GM18502 (cell line): ENCODE measurements at regions not wholly inside any gene's neighbourhood (a gene's known extent, or its start where the extent isn't known, plus 50 kb on each side); places are given as distances from the start of the nearest gene placed in this dataset.

ENCODE experiments used
- ATAC-seq: cut with Tn5 transposase; IDR thresholded peaks from one replicate; pipeline ENCODE4 v1.9.1; 2021; ENCODE audit warnings: mild to moderate bottlenecking; ENCODE audit not compliant: unreplicated experiment, poor library complexity

DNA sequence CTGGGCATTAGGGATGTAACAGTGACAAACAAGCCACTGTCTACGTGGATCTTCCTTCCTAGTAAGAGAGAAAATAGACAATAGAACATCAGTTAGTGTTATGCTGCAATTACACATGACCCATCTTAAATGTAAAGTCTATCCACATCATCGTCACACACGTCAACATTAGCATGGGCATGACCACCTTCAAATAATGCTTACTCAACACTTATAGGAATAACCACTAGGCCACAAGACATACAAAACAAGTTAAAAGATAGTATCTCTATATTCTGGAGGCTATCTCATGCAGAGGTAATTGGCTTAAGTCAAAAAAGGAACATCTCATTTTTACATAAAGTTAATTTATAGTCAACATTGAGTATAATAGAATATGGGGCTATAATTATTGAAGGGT is 156.5 kb downstream of the MOXD1 start:
- ATAC-seq: no peak

DNA sequence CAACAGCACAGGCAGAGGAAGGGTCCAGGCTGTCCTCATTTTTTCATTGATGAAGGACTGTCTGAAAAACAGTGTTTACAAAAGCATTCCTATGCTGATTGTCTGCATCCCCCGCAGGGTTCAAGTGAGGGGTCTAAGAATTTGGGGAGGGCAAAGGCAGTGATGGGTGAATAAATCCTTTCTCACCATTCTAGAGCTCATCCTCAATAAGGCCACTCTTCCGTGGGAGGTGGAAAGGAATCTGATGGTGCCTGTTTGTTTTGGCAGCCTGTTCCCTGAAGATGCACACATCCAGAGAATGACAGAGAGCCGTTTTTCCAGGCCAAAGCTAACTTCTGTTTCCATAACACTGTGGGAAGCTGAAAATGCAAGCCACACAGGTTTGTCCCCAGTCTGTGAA is 164.5 kb downstream of the MOXD1 start:
- no peak for ATAC-seq

DNA sequence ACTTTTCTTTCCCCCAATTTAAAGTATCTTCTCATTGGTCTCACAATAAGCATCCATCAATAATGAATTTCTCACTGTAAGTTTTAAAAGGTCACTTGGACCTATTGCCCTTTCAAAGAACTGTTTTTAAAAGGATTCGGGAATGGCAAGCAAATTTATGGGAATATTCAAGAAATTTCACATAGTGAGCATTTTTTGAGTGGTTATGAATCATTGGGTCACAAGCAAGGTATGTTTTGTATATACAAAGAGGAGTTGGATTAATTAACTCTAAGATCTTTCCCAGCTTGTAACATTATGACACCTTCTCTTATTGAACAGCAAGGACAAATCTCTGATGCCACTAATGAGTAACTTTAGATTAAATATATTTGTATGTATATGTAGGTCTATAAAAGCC is 165.0 kb downstream of the MOXD1 start:
- no peak for ATAC-seq

DNA sequence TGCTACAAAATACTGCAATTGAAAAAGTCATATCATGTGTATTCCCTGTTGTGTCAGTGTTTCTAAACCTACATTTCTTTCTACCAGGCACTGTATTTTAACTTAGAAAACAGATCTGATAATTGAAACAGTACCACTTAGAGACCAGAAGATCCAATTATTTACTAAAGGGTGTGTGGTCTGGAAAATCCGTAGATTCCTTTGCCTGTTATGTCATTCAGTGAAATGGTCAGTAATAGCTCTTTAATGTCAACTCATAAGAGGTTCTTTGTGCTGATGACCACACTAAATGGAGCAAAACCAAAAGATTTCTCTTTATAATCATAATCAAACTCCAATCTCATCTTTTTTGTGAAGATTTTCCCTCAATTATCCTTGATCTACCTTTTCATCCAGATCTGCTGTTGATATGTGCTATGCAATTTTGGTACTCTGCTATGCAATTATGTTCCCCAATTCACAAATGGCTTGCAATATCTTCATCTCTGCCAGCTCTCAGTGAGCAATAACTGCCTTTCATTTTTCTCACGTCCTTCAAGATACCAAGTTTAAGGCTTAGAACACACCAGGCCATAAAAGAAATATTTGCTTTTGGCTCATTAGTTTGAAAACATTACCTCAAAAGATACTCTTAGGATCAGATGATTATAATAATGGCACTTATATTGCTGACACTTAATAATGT is 165.5 kb downstream of the MOXD1 start:
- ATAC-seq: no peak

DNA sequence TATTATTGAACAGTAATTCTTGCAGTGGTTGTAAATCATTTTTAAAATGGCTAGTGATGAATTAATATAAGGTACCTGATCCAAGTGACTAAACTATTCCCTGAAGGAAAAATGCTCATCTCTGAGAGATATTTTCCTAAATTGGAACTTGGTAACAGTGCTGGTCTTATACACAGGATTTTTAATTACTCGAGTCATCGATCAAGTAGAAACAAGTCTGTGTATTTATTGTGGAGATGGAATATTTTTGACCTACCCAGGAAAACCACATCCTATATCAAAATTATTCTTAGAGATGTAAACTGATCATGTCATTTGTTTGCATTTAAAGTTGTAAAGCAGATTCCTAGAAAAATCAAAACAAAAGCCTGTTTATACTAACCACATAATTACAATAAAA is 166.9 kb downstream of the MOXD1 start:
- ATAC-seq: no peak

DNA sequence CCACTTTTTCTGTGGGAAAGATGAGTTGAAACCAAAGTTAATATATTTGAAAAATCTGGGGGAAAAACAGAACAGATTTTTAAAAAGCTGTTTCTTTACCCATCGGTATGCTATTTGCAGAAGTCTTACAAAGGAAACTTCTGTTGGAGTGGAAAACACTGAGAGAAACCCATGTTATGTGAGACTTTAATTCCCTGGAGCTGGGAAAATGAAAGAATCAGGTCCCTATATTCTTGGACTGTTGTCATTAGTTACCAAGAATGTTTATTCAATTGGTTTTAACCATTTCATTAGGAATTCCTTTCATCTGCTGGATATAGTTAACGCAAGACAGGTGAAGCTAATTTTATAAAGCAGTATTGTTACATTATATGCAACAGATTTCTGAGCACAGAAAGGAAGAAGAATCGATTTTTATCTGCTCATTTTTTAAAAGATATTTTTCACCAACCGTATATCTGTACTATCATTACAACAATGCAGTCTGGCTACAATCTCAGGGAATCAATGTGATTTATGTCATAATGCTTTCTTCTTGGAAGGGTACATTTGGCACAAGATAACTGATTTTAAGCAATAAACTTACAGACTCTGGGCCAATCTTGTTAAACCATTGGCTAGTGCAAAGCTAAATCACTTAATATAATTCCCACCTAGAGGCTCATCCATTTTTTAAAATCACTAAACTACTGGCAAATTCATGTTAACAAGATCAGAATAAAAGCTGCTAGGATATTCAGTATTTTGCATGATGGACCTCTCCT is 170.0 kb downstream of the MOXD1 start:
- no peak for ATAC-seq

DNA sequence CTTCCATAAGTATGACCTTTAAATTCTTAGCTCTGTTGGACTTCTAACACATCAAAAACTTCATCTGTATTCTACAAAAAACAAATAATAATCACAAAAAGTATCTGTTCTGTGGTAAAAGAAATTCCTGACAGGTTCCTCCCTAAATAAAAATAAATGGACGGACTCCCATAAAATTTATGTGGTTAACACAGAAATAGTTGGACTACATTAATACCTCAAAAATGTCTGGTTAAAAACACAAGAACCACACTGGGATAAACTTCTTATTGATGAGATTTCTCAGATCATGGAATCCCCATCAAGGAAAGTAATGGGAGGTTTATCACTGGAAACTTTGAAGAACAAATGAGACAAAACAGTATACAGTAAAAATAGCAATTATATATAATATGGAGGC is 172.4 kb downstream of the MOXD1 start:
- no peak for ATAC-seq

DNA sequence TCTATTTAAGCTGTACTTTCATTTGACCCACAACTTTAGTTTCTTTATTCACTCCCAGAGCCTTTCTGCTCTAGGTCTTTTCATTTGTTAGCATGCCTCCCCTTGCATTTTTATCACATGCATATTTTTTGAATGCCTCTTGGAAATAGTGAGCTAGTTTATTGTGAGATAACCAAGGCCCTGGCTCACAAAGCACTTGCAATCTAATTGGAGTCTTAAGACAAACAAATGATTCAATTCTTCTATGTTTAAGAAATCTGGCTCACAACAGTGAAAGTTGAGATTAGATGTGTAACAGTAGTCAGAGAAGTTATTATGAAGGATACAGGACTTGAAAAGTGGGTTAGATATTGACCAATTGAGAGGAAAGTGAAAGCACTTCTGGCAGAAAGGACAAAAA is 173.4 kb downstream of the MOXD1 start:
- ATAC-seq: no peak

DNA sequence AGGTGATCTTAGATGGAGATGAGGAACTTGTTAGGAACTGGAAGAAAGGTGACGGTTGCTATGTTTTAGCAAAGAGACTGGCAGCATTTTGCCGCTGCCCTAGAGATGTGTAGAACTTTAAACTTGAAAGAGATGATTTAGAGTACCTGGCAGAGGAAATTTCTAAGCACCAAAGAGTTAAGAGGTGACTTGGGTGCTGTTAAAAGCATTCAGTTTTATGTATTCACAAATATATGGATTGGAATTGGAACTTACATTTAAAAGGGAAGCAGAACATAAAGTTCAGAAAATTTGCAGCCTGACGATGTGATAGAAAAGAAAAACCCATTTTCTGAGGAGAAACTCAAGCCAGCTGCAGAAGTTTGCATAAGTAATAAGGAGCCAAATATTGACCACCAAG is 176.3 kb downstream of the MOXD1 start:
- ATAC-seq: no peak

DNA sequence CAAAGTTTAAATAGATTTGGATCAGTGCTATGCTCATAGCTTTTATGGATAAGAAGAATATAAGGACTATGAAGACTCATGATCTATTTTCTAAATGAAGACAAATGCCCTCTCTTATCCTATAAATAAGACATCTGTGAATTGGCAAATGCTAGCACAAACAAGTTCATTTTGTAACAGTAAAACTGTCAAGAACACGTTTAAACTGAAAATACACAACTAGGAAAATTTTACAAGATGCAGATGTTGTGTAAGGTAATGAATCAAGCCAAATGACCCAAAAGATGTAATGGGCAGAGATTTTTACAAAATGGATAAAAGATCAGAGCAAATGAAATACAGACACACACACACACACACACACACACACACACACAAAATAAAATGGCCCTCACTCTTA is 180.5 kb downstream of the MOXD1 start:
- no peak for ATAC-seq

DNA sequence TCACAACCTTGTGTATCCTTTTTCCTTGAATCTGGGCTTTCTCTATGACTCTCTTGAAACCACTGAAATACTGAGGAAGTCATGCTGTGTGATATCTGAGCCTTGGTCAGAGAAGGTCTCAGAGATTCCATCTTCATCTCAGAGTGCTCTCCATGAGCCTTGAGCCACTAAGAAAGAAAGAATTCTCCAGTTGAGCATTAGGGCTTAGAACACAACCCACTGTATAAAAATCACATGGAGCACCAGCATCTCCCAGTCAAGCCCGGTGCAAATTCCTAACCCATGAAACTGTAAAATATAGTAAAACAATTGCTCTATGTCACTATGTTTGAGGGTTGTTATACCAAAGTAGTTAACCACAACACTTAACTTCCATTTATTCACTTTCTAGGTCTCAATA is 181.4 kb downstream of the MOXD1 start:
- no peak for ATAC-seq

DNA sequence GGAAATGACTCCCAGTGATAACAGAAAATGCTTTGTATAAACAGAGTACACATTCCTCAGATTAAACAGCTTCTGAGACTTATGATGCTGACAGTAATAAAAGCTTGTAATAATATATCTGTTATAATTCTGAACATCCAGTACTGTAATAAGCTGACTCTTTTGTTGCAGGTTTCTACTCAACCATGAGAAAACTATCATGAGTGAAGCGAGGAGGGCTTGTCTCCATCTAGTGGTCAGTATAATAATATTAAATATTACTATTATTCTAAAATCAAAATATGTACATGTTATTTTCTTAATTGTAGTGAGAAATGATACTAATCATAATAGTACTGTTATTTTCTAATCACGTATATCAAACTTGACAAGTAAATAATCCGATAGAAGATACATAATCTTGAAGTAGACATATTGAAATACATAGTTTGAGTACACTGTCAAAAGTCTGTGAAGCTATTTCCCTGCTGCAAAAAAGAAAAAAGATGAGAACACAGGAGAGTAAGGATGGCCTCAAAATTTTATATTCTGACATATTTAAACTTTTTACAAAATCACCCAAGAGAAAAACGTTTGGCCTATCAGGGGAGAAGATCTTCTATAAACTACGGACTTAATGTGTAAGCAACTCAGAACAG is 183.1 kb downstream of the MOXD1 start:
- peak; percentile 55 for ATAC-seq

DNA sequence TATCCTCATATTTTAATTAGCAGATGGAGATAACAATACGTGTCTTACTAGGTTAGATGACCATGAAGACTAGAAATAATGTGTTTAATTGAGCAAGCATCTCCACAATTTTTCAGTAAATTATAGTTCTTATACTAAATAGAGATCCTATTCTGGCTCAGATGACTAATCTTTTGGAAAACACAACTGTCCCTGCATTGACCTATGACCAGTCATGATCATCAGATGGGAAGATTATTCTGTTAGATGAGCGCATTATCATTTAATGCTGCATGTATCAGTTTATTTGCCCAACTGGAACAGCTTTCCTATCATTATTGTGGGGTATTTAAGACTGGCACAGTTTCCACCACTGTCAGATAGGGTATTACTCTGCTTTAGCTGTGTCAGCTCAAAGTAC is 185.5 kb downstream of the MOXD1 start:
- no peak for ATAC-seq

DNA sequence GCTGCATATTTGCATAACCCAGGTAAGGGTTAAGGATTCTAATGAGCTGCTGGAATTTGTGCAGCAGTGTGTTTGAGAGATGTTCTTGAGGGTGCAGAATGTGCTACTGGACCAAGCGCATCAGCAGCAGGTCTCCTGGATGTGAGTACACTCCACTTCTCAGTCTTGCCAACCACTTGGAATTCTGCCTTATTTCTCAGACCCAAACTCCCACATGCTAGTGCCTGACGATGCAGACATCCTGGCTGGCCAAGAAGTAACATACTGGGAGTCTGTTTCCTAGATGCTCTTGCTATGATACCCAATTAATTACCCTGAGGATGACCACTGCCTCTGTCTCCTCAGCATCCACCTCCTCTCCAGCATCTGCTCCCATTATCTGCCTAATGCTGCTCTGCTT is 186.6 kb downstream of the MOXD1 start:
- no peak for ATAC-seq

DNA sequence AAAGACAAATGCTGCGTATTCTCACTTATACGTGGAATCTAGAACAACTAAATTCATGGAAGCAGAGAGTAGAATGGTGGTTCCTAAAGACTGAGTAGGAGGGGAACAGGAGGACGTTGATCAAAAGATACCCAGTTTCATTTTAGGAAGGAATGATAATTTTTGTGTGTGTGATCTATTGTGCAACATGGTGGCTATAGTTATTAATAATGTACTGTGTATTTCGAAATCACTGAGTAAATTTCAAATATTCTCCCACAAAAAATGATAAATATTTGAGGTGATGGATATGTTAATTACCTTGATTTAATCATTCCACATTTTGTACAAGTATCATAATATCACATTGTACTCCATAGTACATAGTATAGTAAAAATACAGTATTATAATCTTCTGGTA is 187.5 kb downstream of the MOXD1 start:
- no peak for ATAC-seq

DNA sequence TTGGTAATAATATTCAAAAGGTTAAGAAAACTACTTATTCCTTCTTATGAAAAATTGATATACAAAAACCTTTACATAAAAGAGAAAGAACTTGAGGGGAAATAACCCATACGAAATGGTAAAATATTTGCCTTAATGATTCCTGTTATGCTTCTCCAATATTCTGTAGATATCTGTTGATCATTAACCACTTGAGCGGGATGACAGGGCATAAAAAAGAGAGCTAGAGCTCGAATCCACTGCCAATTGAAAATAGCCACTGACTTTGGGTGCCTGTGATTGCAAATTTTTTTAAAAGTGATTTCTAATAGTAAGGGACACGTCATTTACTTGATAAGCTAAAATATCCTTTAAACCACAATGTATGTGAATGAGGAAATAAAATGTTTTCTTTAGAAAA is 188.1 kb downstream of the MOXD1 start:
- no peak for ATAC-seq

DNA sequence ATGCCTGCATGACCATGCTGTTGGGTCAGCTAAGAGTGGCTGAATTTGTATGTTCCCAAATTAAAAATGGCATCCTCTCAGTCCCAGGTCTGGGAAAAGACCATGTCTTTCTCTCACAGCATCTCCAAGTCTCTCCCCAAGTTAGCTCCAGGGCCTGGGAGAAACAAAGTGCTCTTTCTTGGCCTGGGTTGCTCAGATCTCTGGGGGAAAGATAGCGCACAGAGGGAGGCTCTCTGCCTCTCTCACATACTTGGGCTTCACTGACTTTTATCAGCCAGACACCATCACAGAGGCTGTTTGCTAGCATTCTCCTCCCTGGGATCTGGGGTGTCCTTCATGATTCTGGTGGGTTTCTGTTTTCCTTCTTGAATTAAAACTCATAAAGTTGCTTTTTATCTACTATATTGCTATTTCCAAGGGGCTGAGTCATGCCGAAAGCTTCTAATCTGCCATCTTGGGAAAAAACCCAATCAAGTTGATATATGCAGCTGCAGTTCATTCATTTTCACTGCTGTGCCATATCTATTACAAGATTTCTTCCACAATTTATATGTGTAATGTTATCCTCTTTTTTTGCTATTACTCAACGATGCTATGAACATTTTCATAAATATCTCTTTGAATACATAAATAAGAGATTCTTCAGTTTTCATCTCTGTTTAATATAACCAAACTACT is 190.2 kb downstream of the MOXD1 start:
- no peak for ATAC-seq

DNA sequence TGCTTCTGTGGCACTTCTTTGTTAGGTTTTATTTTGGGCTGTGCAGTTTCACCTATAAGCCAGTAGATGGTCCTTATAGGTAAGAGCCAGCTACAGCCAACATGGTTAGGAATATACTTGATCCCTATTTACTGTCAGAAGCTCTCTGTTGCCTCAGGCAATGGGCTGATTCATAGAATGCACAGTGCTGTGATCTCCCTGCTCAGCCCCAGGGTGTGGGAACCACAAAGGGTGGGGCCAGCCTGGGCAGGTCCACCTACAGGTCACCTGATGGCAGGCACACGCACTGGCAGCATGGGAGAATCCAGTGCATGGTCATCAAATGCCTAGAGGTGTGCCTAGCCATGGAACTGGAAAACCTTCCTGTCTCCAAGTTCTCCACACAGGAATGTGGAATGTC is 191.9 kb downstream of the MOXD1 start:
- ATAC-seq: no peak

DNA sequence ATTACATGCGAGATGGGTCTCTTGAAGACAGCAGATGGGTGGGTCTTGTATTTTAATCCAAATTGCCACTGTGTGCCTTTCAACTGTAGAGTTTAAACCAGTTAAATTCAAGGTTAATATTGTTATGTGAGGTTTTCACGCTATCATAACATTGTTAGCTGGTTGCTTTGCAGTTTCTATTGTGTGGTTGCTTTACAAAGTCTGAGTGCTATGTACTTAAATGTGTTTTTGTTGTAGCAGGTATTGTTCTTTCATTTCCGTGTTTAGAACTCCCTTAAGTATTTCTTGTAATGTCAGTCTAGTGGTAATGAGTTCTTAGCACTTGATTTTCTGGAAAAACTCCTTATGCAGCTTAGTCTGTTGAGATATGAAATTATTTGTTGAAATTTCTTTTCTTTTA is 193.3 kb downstream of the MOXD1 start:
- ATAC-seq: no peak

DNA sequence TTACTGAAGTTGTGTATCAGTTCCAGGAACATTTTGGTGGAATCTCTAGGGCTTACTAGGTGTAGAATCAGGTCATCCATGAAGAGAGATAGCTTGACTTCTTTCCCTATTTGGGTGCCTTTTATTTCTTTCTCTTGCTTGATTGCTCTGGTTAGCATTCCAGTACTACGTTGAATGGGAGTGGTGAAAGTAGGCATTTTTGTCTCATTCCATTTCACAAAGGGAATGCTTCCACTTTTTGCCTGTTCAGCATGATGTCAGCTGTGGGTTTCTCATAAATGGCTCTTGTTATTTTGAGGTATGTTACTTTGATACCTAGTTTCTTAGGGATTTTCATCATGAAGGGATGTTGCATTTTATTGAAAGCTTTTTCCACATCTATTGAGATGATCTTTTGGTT is 195.3 kb downstream of the MOXD1 start:
- no peak for ATAC-seq

DNA sequence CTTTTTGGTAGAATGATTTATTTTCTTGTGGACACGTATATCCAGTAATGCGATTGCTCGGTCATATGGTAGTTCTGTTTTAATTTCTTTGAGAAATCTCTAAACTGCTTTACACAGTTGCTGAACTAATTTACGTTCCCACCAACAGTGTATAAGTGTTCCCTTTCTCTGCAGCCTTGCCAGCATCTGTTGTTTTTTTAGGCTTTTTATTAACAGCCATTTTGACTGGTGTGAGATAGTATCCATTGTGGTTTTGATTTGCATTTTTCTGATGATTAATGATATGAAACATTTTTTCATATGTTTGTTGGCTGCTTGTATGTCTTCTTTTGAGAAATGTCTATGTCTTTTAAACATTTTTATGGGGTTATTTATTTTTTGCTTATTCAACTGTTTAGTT is 196.7 kb downstream of the MOXD1 start:
- ATAC-seq: no peak
